Stimulated activated CD4-positive, alpha-beta T cell treated with anti-CD3 and anti-CD28 coated beads, Interleukin-12 subunit alpha, Interleukin-12 subunit beta, amount 100 ng/mL, for 4 hours (primary cell): ENCODE measurements at regions not wholly inside any gene's neighbourhood (a gene's known extent, or its start where the extent isn't known, plus 50 kb on each side); places are given as distances from the start of the nearest gene placed in this dataset.
"Not testable (repeated sequence)": the region's sequence is repeated elsewhere in the genome, so short reads cannot be mapped to it uniquely, and the experiment has no call there.

ENCODE experiments used
- DNase-seq: peaks from one replicate; pipeline ENCODE4 v3.0.0-alpha.2; 2020

- DNase-seq = no peak
These were observed 104.6 kb upstream of the GPBP1 start for GRCh38 chr5:57069115-57069835.

GRCh38 chr5:57072218-57072892 lies 101.5 kb upstream of the GPBP1 start:
- no peak for DNase-seq

- DNase-seq = no peak
These were observed 91.3 kb upstream of the GPBP1 start for GRCh38 chr5:57082441-57083067.

DNA sequence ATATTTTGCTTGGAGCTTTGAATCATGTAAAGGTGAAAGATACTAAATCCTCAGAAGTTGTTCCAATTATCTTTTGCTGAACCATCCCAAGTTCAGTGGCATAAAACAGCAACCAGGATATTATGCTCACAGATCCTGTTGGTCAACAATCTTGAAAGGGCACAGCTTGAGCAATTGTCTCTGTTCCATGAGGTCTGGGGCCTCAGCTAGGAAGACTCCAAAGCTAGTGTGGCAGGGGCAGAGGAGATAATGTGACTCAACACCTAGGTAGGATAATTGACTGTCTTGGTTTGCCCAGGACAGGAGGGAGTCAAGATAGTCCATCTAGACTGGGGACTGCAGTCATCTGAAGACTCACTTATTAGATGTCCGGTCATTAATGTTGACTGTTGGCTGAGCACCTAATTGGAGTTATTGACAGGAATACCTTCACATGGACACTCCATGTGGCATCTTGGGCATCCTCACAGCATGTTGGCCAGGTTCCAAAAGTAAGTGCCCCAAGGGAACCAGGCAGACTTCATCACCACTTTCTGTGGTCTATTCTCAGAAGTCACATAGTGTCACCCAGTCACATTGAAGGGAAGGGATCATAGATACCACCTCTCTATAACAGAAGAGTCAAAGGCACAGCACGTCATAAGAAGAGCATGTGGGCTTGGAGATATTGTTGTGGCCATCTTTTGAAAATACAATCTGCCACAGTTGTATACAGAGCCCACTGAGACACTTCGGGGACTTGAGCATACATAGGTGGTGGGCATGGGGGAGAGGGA lies 88.4 kb upstream of the GPBP1 start:
- DNase-seq = no peak

DNA sequence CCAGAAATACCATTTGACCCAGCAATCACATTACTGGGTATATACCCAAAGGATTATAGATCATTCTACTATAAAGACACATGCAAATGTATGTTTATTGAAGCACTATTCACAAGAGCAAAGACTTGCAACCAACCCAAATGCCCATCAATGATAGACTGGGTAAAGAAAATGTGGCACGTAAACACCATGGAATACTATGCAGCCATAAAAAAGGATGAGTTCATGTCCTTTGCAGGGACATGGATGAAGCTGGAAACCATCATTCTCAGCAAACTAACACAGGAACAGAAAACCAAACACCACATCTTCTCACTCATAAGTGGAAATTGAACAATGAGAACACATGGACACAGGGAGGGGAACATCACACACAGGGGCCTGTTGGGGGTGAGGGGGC lies 85.9 kb upstream of the GPBP1 start:
- not testable (repeated sequence) for DNase-seq

DNA sequence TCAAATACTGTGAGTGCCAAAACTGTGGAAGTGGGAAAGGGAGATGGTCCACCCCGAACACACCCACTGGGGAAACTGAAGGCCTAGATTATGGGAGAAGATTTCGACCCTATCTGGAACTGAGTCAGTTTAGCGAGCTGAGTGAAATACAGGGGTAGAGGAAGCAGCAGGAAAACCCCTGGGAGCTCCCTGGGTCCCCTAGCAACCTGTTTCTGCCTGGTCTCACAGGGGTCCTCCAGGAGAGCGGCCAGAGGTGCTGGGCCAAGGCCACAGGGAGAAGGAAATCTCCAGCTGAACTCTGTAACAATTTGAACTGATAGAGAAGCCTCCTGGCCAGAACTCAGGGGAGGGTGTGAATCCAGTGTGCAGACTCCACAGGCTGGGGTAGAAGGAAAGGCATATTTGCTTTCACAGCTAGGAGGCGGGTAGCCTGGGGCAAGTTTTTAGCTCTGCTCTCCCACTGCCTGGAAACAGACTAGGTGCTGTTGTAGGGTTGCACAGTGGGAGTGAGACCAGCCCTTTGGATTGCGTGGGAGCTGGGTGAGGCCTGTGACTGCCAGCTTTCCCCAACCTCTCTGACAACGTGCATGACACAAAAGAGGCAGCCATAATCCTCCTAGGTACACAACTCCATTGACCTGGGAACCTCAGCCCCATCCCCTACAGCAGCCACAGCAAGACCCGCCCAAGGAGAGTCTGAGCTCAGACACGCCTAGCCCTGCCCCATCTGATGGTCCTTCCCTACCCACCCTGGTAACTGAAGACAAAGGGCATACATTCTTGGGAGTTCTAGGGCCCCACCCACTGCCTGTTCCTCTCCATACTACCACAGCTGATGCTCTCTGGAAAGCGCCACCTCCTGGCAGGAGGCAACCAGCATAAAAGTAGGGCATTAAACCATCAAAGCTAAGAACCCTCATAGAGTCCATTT lies 78.8 kb upstream of the GPBP1 start:
- no peak for DNase-seq

GRCh38 chr5:57097526-57097925 lies 76.3 kb upstream of the GPBP1 start:
- no peak for DNase-seq

GRCh38 chr5:57102189-57102904 lies 71.5 kb upstream of the GPBP1 start:
- DNase-seq = no peak

GRCh38 chr5:57102905-57103255 lies 71.0 kb upstream of the GPBP1 start:
- DNase-seq = no peak

DNA sequence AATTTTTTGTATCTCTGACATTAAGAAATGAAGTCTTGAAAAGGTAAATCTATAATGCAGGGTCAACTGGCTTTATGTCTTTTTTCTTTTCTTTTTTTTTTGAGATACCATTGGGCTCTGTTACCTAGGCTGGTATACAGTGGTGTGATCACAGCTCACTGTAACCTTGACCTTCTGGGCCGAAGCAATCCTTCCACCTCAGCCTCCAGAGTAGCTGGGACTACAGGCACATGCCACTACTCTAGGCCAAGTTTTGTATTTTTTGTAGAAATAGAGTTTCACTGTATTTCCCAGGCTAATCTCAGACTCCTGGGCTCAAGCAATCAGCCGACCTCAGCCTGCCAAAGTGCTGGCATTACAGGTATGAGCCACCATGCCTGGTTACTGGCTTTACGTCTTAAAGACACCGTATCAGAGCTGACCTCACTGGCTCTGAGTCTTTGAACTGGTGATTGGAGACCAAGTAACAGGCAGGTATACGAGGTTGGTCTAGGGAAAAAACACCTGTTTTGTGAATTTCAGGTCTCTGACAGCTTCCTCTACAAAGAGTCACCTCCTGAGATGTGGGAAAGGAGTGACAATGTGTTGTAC lies 70.4 kb upstream of the GPBP1 start:
- no peak for DNase-seq

DNA sequence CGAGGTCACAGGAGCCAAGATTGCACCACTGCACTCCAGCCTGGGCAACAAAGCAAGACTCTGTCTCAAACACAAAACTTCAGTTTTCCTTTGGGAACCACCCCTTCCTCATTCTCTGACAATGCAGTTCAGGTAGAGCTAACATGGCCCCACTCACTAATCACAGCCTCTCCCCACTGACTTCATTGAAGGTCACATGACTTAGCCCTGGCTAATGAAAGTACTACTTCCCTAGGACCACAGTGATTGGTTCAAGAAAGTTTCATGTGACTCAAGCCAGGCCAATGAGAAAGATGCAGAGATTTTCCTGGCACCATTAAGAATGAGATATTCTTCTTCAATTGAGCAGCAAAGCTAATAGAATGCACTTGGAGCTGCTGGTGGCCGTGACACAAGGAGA lies 67.2 kb upstream of the GPBP1 start:
- DNase-seq = no peak

- no peak for DNase-seq
These were observed 61.9 kb upstream of the GPBP1 start for GRCh38 chr5:57111993-57112392.

GRCh38 chr5:57113481-57113880 lies 60.4 kb upstream of the GPBP1 start:
- DNase-seq = no peak

GRCh38 chr5:57117596-57117995 lies 56.3 kb upstream of the GPBP1 start:
- peak; percentile 2 for DNase-seq

- DNase-seq = no peak
These were observed 54.8 kb upstream of the GPBP1 start for GRCh38 chr5:57119031-57119430.

GRCh38 chr5:57124014-57124413 lies 49.8 kb upstream of the GPBP1 start:
- DNase-seq = no peak
